Cardiac muscle cell (in vitro differentiated cells and primary cell): ENCODE measurements at regions not wholly inside any gene's neighbourhood (a gene's known extent, or its start where the extent isn't known, plus 50 kb on each side); places are given as distances from the start of the nearest gene placed in this dataset.

Experiments used
- DNase-seq, 2 donors: peaks; one replicate each; pipeline versions ENCODE4 v3.0.0 to v3.0.0-alpha.2; 2010 to 2017; ENCODE audit warnings: low read depth in 1 of 2, low spot score in 1 of 2
- H3K27ac ChIP-seq: fragments of 200-600 bp; sonication (generic); 2 replicates; pipeline ENCODE4 v1.5.1; 2016
- H3K27me3 ChIP-seq: fragments of 200-600 bp; sonication (generic); 2 replicates; pipeline ENCODE4 v1.6.0; 2016; ENCODE audit warnings: control low read depth
- H3K36me3 ChIP-seq: fragments of 200-600 bp; sonication (generic); 2 replicates; pipeline ENCODE4 v1.5.1; 2016; ENCODE audit warnings: control low read depth
- H3K4me1 ChIP-seq: fragments of 200-600 bp; sonication (generic); 2 replicates; pipeline ENCODE4 v1.8.1; 2017; ENCODE audit warnings: low read depth, mild to moderate bottlenecking, mixed run types
- H3K4me3 ChIP-seq: fragments of 200-600 bp; sonication (generic); 2 replicates; pipeline ENCODE4 v1.5.1; 2016; ENCODE audit warnings: mild to moderate bottlenecking
- H3K9me3 ChIP-seq: fragments of 200-600 bp; sonication (generic); 2 replicates; pipeline ENCODE4 v1.5.1; 2017; ENCODE audit warnings: low read depth, mild to moderate bottlenecking, control low read depth
- TF ChIP-seq, protein P1 (sequence below): IDR thresholded peaks from 2 replicates; pipeline ENCODE4 v1.5.1; 2012; ENCODE audit warnings: low read depth, mild to moderate bottlenecking, low read length

DNA sequence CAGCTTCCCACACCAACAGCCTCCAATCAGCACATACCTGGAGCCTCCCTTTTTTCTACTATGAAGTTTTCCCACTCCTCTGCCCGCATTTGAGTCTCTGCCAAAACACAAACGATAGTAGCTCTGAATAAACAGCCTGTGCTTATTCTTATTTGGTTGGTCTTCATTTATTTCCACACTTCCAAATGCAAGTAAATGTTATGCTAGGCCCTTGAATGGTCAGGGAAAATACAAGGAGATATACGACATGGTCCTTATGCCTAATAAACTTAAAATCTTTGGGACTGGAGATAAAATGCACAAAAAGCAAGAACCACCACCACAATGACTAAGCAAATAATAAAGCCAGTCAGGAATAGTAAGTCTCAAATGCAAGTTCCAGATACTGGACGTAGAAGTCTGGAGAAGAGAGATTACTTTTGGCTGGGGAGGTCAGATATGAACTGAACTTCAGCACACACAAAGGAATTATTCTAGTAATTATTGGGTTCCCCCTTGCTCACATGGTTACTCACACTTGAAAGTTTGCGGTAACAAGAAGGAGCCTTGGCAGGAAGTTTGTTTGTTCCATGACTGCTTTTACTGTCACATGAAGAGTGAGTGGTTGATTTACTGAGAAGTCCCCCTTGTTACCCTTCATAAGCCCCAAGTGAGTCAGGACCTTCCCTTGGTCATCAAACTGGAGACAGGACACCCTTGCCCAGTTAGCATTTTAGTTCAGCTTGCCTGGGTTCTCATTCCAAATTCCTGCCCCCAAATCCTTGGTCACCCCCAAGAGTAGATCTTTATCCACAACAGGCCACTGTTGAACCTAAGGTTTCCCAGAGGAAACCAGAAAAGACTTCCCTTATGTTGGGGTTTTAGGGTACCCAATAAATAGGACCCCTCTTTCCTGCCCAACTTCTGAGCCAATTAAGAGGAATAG is 511.2 kb upstream of the JARID2 start:
- H3K36me3 ChIP-seq = no peaks in the 10 kb centered on the region
- no peak overlapping the region for H3K27ac ChIP-seq
- H3K4me3 ChIP-seq = no peak overlapping the region
- TF ChIP-seq, protein P1, sequence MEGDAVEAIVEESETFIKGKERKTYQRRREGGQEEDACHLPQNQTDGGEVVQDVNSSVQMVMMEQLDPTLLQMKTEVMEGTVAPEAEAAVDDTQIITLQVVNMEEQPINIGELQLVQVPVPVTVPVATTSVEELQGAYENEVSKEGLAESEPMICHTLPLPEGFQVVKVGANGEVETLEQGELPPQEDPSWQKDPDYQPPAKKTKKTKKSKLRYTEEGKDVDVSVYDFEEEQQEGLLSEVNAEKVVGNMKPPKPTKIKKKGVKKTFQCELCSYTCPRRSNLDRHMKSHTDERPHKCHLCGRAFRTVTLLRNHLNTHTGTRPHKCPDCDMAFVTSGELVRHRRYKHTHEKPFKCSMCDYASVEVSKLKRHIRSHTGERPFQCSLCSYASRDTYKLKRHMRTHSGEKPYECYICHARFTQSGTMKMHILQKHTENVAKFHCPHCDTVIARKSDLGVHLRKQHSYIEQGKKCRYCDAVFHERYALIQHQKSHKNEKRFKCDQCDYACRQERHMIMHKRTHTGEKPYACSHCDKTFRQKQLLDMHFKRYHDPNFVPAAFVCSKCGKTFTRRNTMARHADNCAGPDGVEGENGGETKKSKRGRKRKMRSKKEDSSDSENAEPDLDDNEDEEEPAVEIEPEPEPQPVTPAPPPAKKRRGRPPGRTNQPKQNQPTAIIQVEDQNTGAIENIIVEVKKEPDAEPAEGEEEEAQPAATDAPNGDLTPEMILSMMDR = no peak
- H3K27me3 ChIP-seq = no peaks in the 10 kb centered on the region
- peak in 1 of 2 donors; percentile 81 for DNase-seq
- no peaks in the 10 kb centered on the region for H3K9me3 ChIP-seq
- no peaks in the 10 kb centered on the region for H3K4me1 ChIP-seq

- Histone ChIP-seq H3K4me3 (no peak overlapping the region), H3K27me3 (no peaks in the 10 kb centered on the region), H3K27ac (no peak overlapping the region), H3K4me1 (no peaks in the 10 kb centered on the region), H3K36me3 (no peaks in the 10 kb centered on the region), H3K9me3 (no peaks in the 10 kb centered on the region)
- TF ChIP-seq, protein P1 = no peak
- DNase-seq = no peak
Observed at GRCh38 chr6:14735956-14736486, 509.8 kb upstream of the JARID2 start.

DNA sequence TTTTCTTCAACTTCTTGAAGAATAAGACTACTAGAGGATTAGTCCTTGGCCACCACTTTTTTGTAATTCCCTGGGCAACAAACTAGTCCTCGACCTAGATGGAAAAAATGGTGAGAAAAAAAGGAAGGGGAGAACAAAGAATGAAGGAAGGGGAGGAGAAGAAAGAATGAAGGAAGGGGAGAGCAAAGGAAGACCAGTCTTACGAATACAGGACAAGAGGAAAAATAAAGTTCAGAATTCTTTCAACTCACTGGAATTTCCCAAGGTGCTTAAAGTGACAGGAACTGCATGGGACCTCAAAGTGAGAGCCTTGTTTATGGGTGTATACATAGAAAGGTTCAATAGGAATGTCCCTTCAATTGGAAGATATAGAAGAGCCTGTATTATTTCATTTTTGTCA is 509.3 kb upstream of the JARID2 start:
- TF ChIP-seq, protein P1 = no peak
- Histone ChIP-seq H3K36me3 (no peaks in the 10 kb centered on the region), H3K4me3 (no peak overlapping the region), H3K27me3 (no peaks in the 10 kb centered on the region), H3K27ac (no peak overlapping the region), H3K9me3 (no peaks in the 10 kb centered on the region), H3K4me1 (no peaks in the 10 kb centered on the region)
- no peak for DNase-seq

DNA sequence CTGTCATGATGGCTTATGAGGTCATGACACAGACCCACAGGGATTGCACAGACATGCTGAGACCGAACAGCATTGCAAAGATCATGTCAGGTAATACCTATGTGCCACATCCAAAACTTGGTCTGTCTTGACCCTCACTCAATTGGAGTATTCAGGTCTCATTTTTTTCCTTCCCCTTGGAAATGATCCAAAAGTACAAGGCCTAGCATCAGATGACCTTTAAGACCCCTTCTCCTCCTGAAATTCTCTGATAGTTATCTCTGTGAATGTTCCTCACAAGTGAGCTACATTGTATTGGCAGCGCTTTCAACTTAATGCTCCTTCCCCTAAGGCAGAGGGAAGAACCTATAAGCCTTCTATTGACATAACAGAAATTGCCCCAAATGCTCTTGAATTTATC is 507.4 kb upstream of the JARID2 start:
- no peaks in the 10 kb centered on the region for H3K27me3 ChIP-seq
- H3K4me3 ChIP-seq = no peak overlapping the region
- H3K4me1 ChIP-seq = no peaks in the 10 kb centered on the region
- no peaks in the 10 kb centered on the region for H3K36me3 ChIP-seq
- H3K27ac ChIP-seq = no peak overlapping the region
- no peak for DNase-seq
- H3K9me3 ChIP-seq = no peaks in the 10 kb centered on the region
- TF ChIP-seq, protein P1 = no peak

DNA sequence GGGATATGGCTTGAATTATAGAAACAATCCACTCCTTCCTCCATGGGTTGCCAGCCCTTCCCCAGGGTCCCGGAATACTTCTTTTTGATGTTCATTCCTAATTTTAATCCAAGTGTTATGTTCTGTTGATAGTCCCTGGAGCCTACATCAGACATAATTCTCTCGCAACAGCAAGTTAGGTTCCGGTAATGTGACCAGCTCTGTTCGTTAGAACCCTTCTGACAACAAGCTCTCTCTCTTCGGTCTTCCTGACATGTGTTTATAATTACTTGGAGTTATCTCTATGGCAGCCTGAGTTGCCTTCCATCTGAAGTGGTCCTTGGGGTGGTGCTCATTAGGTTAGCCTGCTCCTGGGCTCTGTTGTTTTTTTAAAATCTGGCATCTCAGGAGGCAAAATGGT is 506.9 kb upstream of the JARID2 start:
- H3K4me3 ChIP-seq = no peak overlapping the region
- H3K27ac ChIP-seq = no peak overlapping the region
- TF ChIP-seq, protein P1 = no peak
- H3K9me3 ChIP-seq = no peaks in the 10 kb centered on the region
- no peaks in the 10 kb centered on the region for H3K36me3 ChIP-seq
- no peaks in the 10 kb centered on the region for H3K27me3 ChIP-seq
- H3K4me1 ChIP-seq = no peaks in the 10 kb centered on the region
- peak in 1 of 2 donors; percentile 30 for DNase-seq
